NCI-H1436 (cell line): ENCODE measurements at regions not wholly inside any gene's neighbourhood (a gene's known extent, or its start where the extent isn't known, plus 50 kb on each side); places are given as distances from the start of the nearest gene placed in this dataset.

Source experiments
- DNase-seq: peaks from one replicate; lab custom pipeline; 2025; lab: John Stamatoyannopoulos, UW

- DNase-seq = no peak
Measured at GRCh38 chr9:108103046-108103693, 613.6 kb upstream of the KLF4 start.

GRCh38 chr9:108101410-108101809 lies 611.8 kb upstream of the KLF4 start:
- DNase-seq = no peak

DNA sequence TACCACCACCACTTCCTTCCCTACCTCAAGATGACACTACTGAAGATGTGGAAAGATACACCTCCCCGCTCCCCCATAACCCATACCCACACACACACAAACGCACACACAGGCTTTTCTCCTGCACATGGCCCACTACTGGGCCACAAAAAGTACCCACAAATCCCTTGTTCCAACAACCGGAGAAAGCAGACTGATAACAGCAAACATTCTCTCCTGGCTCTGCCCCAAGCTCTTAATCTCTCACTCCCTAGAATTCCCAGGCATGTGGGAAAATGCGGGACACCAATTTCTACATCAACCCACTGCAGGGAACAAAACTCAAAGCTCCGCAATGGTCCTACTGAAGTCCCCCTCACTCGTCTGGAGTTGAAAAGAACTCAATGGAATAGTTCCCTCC lies 611.0 kb upstream of the KLF4 start:
- DNase-seq = no peak

- DNase-seq = no peak
Measured at GRCh38 chr9:108099854-108100253, 610.3 kb upstream of the KLF4 start.

DNA sequence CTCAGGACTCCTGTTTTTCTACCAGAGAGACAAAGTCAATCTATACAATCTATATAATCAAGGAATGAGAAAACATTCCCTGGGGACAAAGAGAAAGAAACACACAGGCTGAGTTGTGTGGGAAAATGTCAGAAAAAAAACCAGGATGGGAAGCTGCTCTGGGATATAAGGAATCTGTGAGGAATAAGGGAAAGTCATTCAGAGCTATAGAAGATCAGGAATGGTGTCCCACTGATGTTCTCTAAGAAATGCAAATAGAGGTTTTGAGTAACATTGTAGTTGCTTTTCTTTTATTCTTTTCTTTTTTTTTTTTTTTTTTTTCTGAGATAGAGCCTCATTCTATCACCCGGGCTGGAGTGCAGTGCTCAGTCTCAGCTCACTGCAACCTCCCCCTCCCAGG lies 605.9 kb upstream of the KLF4 start:
- DNase-seq = no peak

DNA sequence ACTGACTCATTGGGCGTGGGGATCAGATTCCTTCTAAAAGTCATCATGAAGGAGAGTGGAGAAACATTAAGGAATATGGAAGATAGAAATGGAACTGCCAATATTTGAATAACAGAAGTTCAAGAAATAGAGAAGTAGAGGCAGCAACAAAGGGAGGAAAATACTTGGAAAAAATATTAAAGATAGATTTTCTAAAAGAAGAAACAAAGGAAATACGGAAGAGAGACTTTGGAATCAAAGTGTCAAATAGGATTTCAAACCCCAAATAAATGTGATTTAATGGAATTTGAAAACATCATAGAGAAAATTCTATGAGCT lies 605.1 kb upstream of the KLF4 start:
- DNase-seq = no peak

DNA sequence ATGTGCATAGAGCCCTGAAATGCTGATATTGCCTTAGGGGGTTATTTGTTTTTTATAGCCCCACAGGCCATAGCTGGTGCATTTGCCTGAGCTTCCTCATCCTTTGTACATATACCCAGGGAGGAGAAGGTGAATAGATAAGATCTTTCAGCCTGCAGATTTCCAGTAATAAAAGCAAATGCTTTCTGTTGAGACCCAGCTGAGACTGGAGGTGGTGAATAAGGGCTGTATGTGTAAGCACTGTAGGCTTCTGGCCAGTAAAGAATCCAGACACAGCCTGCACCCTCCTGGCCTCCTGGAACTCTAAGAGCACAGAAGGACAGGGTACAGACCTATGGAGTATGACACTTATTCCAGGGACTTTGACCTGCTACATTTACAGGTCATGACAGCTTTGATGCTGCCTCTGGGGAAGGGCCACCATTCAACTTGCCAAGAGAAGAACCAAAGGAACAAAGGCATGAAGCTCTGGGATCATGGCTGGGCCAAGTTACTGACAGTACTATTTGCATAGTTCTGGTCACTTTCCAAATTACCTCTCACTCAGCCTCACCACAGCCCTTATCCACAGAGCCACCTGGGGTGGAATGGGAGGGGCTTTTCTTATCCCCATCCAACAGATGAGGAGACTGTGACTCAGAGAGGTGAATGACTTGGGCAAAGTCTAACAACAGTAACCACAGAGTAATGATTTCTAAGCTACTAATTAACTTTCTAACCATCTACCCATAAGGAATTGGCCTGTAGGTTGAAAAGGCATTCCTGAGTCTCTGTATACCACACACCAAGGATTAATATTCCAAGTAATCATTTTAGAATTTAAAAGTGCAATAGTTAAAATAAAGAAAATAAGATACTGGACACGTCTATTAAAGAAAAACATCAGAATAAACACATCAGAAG lies 604.5 kb upstream of the KLF4 start:
- DNase-seq = no peak

GRCh38 chr9:108088916-108089315 lies 599.3 kb upstream of the KLF4 start:
- DNase-seq = no peak

- no peak for DNase-seq
Measured at GRCh38 chr9:108087781-108088180, 598.2 kb upstream of the KLF4 start.

DNA sequence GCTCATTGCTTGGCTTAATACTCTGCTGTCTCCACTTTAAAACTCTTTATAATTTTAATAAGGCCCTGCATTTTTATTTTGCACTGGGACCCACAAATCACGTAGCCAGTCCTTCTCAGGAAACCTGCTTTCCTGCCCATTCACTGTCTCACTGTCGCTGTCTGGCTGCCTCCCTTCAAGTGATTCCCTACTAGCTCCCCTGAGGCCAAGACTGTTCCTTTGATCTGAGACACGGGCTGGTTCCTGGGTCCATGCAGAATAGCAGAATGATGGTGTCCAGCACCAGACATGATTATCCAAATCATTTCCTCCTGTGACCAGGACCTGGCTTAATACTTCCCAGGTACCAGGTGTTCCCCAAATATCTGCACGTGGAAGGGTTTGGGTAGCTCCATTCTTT lies 597.1 kb upstream of the KLF4 start:
- DNase-seq = no peak

DNA sequence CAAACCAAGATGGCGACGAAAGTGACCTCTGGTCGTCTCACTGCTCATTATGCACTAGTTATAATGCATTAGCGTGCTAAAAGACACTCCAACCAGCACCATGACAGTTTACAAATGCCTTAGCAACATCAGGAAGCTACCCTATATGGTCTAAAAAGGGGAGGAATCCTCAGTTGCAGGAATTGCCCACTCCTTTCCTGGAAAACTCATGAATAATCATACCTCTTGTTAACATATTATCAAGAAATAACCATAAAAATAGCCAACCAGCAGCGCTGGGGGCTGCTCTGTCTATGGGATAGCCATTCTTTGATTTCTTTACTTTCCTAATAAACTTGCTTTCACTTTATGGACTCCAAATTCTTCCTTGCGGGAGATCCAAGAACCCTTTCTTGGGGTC lies 595.7 kb upstream of the KLF4 start:
- no peak for DNase-seq

DNA sequence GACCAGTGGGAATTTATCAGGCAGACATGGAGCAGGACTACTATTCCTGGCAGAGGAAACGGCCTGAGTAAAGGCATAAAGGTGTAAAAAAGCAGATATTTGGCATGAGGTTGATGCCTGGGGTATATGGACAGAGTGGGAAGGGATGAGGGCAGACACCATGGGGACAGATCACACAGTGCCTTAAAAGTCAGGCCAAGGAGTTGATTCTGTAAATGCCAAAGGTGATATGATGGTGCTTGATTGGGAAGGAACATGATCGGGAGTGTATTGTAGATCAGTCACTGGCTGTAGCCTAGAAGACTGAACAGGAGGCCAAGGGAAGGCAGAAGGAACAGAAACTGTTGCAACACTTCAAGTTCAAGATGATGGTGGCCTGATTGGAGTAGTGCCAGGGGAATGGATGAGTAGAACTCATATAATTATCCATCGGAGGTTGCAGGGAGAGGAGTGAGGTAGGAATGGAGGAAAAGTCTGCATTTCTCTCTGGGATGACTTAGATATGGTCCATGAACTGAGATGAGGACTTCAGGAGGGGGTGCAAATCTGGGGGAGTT lies 594.3 kb upstream of the KLF4 start:
- DNase-seq = no peak

DNA sequence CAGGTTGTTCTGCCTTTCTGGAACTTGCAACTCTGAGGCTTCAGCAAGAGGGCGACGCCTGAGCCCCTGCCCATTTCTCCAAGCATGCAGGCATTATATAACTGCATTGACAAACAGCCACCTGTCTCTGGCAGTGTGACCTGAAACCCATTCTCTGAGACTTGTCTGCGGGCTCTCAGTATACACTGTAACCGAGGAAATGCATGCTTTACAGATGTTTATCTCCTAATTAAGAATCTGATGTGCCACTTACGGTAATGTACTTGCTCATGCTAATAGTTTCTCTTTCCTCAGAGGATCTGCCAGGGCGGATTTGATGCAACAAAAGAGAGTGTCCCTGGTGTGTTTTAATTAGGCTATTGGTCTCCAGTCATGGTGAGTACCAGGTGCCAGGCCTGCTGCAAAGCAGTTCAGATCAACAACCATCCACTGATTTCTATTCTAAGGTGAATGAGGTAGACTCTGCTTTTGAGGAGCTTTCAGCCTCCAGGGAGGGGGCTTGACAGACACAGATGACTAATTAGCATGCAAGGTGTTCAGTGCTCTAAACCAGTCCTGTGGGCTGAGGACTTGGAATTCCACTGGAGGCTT lies 593.7 kb upstream of the KLF4 start:
- peak; percentile 95 for DNase-seq

- no peak for DNase-seq
Measured at GRCh38 chr9:108081112-108081511, 591.5 kb upstream of the KLF4 start.

DNA sequence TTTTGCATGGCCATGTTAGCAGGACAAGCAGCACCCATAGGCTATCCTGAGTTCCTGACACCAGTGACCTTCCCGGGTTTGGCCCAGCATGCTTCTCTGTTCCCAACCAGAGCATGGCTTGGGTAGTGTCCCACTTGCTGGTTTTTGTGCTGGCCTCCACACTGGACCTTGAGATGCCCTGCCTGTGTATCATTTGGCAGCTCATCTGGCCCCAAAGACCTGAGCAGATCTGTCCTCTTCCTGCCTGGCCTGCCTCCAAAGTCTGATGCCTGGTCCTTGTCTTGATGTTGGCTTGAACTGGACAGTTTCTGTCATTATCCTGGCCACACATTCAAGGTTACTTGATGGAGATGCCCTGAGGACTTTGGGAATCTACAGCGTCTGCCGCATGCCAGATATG lies 590.7 kb upstream of the KLF4 start:
- no peak for DNase-seq

- DNase-seq = no peak
Measured at GRCh38 chr9:108078811-108079210, 589.2 kb upstream of the KLF4 start.

GRCh38 chr9:108078375-108078774 lies 588.8 kb upstream of the KLF4 start:
- DNase-seq = no peak

DNA sequence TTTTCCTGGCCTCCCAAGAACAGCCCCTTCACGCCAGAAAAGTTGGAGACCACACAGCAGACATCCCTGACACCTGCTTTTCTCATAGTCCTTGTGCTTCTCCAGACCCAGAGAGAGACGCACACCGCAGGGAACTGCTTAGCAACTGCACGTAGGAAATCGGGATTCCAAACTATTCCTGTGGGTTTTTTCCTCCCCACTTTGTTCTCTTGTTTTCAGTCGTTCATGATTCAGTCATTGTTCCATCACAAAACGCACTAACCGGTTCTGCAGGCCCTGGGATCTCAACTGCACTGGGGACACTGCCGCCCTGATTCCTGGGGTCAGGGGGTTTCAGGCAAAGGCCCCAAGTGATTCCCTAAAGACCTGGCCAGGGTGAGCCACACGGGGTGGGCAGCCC lies 588.0 kb upstream of the KLF4 start:
- no peak for DNase-seq

DNA sequence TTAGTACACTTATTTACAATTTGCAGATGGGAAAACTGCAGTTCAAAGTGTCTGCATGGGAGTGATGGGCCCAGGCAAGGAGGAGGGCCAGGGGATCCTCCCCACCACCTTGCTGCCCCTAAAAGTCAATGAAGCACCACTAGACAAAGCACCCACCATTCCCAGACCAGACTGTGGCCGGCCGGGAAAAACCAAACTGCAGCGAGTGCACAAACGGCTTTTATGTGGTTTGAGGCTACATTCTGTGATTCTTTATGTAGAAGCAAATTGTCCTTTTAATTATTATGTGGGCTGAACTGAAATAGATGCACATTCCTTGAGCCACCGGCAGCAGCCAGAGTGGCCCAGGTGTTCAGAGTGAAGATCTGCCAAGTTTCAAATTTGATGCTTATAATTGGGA lies 585.3 kb upstream of the KLF4 start:
- DNase-seq = no peak

- no peak for DNase-seq
Measured at GRCh38 chr9:108073823-108074222, 584.3 kb upstream of the KLF4 start.

- no peak for DNase-seq
Measured at GRCh38 chr9:108072740-108073139, 583.2 kb upstream of the KLF4 start.

DNA sequence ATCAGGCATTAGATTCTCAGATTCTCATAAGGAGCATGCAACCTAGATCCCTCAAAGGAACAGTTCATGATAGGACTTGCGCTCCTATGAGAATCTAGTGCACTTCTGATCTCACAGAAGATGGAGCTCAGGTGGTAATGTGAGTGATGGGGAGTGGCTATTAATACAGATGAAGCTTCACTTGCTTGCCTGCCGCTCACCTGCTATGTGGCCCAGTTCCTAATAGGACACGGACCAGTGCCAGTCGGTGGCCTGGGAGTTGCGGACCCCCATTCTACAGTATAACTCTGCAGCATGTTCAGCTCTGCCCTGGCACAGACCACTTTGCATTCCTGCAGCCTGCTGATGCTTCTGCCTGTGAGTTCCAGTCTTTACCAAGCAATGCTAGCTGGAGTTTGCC lies 581.3 kb upstream of the KLF4 start:
- no peak for DNase-seq

DNA sequence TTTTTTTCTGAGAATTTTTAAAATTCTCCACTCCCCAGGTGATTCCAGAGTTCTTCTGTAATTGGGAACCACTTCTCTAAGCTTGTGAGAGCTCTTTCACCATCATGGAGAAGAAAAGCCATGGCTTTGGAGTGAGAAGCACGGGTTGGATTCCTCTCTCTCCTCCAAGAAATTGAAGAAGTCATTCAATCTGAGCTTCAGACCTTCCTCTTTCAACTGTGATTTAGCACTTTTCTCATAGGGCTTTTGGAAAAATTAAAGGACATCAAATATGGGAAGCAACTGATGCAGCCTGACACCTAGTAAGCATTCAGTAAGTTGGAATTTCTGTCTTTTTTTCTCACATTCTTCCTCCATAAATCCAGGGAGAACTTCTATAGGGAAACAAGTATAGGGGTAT lies 580.4 kb upstream of the KLF4 start:
- DNase-seq = no peak
